ENCODE measurements at regions not wholly inside any gene's neighbourhood (a gene's known extent, or its start where the extent isn't known, plus 50 kb on each side); places are given as distances from the start of the nearest gene placed in this dataset.

DNA sequence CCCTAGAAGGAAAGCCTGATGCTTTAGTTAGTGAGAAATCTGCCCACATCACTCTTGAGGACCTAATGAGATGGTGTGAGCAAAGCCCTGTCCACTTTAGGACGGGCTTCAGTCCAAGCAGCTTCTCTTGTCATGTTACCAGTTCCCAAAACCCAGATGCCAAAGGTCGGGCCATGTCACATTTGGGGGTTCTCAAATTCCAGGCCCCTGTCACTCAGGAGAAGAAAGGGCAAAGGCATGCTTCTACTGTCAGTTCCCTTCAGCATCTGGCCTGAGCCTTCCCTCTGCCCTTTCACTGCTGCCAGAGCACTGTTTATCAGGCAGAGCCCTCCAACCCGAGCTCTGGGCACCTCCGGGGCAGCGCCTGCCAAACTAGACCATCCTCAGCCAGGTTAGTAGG lies 556.0 kb downstream of the BNC2 start:
- no peak for DNase-seq

DNA sequence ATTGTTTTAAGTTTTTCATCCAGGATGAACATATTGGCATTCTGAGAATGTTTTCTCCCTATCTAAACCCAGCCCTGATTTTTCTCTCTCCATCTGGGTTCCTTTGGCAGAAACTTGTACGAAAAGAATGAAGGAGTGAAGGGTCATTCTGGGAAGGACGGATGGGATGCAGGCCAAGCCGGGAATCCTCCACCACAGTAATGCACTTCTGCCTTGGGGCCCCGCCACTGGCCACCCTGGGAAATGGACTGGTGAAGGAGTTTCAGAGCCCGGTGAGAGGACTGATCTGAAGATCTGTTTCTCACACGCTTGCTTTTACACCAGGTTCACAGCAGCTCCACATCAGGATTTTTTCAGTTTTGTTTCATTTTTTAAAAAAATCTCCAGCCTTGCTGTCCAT lies 554.8 kb downstream of the BNC2 start:
- DNase-seq, result no peak

DNA sequence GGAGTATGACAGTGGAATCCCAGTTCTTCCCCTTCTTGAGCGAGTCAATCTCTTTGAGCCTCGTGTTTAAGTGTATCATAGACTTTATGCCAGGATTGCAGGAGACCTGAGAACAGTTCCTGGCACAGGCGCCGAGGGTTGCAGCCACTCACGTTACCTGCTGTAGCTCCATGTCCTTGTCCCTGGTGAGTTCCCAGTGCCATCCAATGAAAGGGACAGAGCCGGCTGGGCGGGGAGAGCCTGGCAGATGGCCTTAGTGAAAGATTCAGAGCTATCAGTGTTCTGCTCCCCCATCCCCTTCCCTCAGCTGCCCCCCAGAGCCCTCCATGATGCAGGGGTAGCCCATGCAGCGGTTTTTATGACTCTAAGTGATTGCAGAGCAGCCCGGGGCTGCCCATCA lies 554.0 kb downstream of the BNC2 start:
- DNase-seq, result no peak

DNA sequence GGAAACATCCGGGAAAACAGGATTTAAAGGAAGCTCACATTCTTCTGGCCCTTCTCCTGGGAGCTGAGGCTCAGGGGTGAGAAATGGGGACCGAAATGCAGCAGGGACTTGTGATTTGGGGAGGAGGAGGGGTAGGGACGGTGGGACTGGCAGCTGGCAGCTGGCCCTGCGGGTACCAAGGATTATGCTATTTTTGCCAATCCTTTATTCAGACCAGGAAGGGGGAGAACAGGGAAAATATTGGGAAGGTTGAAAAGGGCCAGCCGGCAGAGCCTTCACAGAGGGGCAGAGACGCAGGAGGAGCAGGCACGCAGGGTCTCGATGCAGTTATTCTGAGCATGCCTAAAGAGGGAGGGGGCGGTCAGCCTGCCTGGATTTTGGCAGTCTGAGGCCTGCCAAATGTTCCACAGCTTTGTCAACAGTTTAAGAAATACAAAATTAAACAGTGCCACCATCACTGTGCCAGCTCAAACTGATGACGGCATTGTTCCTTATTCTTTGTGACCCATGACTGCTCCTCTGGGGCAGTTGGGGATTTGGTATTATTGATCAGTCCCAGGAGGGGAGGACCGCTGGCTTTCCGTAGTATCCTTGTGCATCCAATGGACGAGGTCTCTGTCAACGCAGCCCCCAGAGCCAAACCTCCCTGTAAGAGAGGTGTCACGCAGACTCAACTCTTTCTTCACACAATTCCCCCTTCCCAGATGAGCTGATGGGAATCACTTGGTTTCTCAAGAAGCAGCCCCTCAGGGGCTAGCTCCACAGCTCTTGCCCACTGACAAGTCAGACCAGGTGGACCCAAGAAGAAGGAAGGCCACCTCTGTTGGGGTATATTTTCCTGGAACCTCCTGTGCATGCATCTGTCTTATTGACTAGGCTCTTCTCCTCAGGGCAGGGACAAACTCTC lies 553.3 kb downstream of the BNC2 start:
- DNase-seq, result no peak

DNA sequence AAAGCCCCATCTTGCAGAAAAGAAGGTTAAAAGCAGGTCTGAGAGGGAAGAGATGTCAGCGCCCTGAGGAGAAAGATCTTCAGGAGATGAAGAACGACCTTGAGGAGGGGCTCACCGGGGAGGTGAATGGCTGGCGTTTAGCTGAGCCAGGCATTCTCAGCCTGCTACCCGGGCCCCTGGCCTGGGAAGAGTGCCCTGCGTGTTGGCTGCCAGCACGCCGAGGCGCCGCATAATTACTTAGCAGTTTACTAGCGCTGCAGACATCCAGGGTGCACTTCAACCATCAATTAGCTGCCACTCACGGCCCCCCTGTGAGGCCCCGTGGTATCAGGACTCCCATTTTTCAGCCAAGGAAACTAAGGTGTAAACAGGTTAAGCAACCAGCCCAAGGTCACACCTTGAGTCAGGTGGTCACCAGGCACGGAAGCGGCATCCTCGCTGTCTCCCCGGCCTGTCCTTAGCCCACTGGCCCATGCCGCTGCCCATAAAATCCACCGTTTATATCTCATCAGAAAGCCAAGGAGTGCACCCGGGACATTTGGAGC lies 551.9 kb downstream of the BNC2 start:
- DNase-seq, result no peak

DNA sequence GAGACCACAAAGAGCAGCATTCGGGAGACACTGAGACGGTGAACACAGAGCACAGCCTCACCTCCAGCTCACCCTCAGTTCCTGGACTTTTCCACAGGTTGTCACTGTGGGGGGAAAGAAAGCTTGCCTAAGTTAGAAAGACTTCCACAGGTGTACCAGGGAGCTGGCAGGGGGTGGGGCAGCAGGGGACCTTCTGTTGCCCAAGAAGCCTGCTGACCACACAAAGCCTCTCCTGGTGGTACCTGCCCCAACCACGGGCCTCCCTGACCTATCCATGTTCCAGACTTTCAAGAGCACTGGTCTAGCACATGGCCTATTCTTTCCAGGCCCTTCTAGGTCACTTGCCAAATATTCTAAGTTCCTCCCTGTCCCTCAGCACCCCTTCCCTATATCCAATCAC lies 550.8 kb downstream of the BNC2 start:
- DNase-seq, result no peak

DNA sequence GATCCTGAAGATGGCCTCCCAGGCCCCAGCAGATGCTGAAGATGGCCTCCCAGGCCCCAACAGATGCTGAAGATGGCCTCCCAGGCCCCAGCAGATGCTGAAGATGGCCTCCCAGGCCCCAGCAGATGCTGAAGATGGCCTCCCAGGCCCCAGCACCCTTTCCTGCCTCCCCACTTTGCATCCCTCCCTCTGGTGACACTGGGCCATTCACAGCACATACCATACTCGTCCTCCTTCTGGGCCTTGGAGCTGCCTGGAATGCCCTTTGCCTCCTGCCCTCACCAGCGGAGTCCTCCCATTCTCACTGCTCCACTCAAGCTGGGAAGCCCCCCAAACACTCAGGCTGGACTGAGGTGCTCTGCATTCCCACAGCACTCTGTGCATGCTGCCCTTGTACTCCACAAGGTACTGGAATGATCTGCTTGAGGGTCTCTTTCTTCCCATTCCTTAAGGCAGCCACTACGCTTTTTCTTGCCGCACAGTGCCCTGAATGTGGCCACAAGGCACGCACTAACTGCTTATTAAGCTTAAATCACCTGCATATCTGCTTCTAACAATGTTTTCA lies 550.0 kb downstream of the BNC2 start:
- DNase-seq, result no peak

DNA sequence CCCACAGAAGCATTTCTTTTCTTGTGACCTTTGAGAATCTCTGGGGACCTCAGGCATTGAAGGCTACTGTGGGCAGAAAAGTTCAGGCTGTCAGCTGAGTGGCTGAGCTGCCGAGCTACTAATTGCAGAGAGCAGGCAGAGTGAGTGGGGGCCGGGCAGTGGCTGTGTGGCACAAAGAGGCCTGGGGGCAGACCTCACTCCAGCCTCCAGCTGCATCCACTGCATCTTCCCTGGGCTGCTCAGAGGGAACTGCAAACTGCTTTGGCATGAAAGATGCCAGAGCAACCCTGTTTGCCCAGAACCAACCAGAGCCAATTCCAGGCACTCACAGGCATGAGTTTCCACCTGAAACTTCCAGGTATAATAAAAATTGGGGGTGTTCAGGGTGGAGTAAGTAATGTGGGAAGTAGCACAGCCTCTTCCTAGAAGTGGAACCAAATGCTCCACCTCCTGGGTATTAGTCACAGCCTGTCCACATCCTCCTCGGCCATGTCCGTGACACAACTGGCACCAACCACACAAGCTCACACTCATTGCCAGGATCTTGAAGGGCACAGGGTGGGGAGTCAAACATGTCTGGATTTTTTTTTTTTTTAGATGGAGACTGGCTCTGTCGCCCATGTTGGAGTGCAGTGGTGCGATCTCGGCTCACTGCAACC lies 548.9 kb downstream of the BNC2 start:
- DNase-seq, result no peak

DNA sequence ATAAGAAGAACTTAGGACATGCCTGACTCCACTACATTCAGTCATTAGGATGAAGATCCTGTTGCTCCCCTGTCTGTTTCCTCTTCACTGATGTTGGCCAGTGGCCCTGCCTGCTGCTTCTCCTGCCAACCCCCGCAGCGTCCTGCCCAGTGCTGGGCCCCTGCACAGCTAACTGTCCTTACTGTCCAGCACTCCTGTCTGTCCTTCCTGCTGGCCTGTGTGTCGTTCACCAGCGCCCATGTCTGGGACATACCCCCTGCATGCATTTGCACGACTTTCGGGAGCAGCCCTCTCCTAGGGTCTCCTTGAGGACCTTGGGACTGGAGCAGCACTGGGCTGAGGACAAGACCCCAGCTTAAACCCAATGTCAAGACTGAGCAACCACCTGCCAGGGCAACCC lies 547.6 kb downstream of the BNC2 start:
- DNase-seq, result no peak

DNA sequence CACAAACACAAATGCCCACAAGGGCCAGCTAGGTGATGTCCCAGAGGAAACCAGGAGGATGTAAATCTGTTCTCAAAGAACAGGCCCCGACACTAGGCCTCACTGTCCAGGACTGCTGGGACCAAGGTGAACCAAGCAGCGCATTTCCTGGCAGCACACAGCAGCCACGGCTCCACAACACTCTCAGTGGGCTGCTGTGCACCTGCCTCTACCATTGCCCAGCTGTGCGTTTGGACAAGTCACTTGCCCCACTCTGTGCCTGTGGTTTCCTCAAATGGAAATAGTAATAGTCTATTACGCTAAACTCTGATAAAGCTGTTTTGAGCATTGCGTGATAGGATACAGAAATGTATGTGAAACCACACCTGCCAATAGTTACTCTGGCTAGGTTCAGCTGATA lies 544.5 kb downstream of the BNC2 start:
- no peak for DNase-seq

DNA sequence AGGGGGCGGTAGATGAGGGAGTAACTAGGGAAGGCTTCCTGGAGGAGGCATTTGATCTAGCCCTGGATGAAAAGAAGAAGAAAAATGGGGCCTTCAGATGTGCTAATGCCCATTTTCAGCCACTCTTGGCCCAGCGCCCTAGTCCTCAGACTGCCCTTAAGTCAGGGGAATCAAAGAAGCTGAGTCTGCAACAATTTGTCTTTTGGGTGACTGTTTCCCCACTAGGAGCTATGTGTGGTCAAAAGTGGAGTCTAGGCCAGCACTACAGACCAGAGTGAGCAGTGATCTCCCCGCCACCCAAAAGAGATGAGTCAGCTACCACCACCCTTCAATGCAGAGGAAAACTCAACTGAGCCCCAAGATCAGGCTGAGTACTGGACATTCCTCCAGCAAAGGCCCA lies 542.1 kb downstream of the BNC2 start:
- DNase-seq, result no peak

DNA sequence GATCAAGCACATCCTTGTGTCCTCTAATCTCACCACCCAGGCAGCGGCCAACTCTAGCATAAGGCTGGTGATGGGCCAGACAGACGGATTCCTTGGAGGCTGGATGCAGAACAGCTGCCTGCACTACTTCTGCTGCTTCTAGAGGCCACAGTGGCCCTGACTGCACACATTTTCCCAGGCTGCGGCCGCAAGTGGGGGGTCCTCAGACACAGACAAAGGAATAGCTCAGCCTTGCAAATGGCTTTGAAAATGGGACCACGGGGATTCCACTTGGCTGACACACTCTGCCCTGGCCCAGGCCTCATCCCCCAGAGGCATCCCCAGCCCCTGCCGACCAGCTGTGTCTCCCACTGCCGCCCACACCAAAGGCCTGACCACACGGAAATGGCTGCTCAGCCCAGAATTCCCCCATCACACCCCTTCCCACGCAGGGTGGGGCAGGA lies 540.8 kb downstream of the BNC2 start:
- DNase-seq, result no peak

DNA sequence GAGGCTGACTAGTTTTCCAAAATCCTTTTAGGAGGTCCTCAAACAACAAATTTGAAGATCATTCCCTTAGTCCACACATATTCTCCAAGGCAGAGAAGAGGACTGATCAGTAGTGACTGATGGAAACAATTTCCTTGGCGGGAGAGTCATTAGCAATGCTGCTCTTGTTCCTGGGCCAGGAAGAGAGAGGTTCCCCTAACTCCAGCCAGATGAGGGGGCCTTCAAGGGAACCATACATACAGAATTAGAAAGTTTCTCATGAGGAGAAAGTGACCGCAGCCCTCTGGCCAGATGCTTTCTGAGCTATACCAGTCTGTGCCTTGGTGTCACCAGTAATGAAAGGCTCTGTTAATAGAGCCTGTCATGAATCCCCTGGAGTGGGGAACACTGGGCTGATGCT lies 539.4 kb downstream of the BNC2 start:
- no peak for DNase-seq

DNA sequence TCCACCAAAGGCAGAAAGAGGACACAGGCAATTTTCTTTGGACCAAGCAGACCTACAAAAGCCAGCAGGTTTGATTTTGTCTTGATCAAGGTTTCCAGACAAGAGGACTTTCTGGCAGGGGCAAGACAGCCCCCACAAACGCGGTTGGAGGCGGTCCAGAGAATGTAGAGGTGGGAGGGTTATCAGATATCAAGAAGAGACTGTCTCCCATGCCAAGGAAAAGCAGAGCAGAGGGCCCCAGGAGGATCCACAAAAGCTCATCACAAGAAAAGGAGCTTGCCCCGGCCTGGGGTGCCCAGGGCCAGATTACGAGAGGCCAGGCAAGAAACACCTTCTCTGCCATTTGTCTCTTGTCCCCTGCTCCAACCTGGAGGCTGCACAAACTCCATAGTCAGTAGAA lies 538.9 kb downstream of the BNC2 start:
- no peak for DNase-seq

DNA sequence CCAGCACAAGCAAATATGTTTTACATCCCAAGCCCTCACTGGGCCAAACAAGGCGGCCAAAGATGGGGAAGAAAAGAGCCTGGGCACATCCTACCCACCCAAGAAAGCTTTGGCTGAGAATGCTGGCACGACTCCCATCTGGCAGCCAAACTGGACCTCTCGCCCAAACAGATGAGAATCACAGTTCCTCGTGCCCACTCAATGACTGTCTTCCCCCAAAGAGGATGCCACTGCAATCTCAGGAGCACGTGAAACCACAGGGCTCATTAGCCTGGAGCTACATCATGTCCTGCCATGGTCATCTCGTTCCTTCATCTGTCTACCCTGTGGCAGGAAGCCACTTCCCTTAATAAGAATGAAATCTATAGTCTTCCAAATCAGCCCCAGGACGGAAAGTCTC lies 536.8 kb downstream of the BNC2 start:
- no peak for DNase-seq

DNA sequence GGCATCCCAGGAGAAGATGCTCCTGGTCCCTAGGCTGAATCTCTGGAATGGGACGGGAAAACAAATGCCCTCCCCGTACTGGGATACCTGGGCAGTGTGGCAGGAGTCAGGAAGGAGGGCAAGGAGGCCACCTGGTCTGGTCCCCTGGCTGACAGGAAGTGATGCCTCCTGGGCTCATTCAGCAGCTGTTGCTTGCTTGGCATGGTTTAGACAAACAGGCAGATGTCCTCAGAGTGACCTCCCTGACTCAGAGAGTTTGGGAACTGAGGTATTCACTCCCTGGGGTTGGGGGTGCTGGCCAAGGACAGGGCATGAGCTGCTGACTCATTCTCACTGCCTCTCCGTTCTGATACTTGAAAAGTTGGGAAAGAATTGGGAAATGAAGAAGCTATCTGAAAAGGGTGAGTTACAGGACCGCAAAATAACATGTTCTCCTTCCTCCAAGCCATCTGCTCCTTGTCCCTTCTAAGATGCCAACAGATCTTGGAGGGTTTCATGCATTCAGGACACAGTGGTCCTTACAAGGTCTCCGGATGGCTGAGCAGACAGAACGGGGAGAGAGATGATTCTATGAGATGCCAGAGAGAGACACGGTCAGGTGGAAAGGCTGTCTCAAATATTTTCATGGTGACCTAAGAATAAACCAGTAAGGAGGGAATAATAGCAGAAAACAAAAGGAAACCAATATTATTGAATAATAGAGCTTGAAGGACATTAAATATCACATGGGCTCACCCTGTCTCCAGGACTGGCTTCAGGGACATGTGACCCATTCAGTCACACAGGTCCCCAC lies 534.5 kb downstream of the BNC2 start:
- DNase-seq, result no peak

DNA sequence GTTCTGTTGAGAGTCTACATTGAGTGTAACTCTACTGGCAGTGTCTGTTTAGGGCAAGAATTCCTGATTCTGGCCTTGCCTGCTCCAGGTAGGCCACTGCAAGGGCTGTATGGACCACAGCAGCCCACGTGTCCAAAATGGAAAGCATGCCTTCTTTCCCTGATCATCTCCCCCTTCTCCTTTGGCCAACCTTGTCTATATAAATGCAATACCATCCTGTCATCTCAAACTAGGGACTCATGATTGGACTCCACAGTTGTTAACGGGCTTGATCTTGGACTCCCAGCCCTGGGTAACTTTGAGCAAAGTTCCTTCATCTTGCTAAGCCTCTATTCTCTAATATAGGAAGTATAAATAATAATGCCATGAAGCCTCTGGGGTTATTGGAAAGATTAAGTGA lies 533.6 kb downstream of the BNC2 start:
- DNase-seq, result no peak

DNA sequence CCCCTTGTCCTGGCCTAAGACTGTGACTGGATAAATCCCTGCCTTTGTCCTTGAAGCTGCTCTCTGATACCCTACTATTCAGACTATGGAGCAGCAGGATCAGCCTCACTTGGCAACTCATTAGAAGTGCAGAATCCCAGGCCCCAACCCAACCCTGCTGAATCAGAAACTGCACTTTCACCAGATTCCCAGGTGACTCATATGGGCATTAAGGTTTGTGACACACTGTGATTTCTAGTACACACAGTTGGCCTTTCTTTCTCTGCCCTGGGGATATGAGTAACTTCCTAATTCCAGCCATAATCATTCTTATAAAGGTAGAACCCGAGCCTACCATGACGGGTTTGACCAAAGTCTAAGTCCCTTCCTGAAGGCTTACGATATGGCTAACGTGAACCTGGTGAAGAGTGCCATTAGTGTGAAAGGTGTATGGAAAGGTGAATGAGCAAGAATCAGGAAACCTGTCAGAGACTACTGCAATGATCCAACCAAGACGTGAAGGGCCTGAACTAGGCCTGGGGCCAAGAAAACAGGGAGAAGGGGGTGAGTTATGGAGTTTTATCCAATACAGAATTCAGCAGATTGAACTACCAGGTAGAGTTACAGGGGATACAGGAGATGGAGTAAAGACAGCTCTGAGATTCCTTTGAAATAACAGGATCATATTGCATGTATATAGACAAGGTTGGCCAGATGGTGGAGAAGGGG lies 533.0 kb downstream of the BNC2 start:
- DNase-seq, result no peak

DNA sequence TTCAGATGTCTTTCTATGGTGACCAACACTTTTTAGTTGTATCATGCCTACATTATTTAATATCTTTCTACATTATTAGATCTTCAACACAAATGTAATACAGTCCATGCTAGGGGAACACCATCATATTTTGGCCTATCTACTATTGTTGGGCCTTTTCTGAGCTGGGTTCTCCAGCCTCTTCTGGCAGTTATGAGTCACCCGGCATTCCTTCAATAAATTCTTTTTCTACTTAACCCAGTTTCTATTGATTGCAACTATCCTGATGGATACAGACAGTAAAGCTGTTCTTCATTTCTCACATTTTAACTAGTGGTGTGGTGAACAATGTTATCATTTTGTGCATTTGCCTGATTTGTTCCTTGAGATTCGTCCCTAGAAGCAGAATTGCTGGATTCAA lies 529.3 kb downstream of the BNC2 start:
- DNase-seq, result no peak

DNA sequence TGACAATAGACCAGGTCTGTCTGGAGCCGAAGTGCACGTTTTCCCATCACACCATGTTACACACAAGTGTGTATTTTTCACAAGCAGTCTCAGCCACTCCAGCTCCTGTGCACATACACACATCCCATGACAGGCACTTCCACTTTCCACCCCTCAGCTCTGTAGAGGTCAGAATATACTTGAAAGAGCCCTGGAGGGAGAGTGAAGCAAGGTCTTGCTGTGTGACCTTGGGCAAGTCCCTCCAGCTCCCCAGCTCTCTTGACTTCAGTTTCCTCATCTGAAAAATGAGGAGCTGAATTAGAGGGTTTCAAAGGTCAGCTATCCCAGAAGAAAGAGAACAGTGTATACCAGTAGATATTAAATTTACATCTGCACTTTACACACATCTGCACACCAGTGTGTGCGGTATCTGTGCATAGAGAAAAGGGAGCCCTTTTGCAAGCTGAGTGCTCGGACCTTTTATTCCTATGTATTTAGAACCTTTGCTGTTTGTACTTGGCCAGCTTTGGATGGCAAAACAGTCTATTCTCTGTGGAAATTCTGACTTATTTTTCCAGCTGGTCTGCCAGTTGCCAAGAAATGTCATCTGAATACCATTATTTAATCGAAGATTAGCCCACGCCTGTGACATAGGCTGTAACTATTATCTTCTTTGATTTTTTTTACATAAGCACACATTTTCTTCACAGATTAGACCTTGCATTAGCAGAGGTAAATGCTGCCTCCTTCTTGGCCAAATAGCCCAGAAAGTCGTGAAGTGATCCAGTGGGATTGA lies 528.0 kb downstream of the BNC2 start:
- no peak for DNase-seq
